SW 1271 (cell line): ENCODE measurements at regions not wholly inside any gene's neighbourhood (a gene's known extent, or its start where the extent isn't known, plus 50 kb on each side); places are given as distances from the start of the nearest gene placed in this dataset.

ENCODE experiments used
- DNase-seq, 2 experiments: peaks; one replicate each; lab custom pipeline; 2025; lab: John Stamatoyannopoulos, UW

DNA sequence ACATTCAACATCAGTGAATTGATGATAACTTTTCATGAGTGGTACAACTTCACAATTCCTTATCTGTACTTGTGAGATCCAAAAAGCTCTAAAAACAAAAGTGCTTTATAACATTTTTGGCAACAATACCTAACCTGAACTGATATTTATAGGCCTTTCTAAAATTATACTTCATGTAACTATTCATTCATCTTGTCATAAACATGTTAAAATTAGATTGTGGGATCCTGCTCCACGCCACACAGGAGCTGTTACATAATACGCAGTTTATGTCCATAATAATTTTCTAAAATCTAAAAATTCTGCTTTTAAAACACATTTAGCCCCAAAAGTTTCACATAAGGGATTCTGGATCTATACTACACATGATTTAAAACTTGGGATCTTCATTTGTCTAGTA is 908.5 kb upstream of the CHAC2 start:
- no peak for DNase-seq

GRCh38 chr2:52857722-52858121 is 909.9 kb upstream of the CHAC2 start:
- no peak for DNase-seq

GRCh38 chr2:52852006-52852405 is 915.6 kb upstream of the CHAC2 start:
- no peak for DNase-seq

- no peak for DNase-seq
Measured at GRCh38 chr2:52844701-52845423, 922.7 kb upstream of the CHAC2 start.

- no peak for DNase-seq
Measured at GRCh38 chr2:52835909-52836308, 931.7 kb upstream of the CHAC2 start.

DNA sequence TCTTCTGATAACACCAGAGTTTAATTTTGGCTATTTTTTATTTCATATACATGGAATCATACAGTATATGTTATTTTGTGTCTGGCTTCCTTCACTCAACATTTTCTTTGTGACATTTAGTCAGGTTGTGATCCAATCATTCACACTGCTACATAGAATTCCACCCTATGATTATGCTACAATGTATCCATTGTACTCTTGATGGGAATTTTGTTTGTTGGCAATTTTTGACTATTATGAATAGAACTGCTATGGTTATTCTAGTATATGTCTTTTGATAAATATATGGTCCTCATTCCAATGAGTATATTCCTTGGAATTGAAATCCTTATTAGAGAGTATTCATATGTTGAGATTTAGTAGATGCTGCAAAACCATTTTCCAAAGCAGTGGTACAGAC is 936.4 kb upstream of the CHAC2 start:
- DNase-seq, result no peak

DNA sequence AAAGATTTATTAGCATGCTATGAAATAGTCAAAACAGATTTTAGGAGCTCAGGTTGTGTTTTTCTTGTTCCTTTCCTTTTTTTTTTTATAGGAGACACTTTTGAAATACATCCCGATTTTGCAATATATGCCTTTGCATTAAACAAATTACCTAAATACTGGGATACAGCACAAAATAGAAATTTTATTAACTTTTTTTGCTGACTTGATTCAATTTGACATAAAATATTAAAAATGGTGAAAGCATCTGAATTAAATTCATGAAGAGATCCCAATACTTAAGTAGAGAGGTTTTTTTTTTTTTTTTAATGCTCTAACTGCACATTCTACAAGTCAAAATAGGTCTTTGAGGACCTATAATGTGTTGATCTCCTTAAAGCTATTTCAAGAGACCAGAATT is 939.5 kb upstream of the CHAC2 start:
- DNase-seq, result no peak

DNA sequence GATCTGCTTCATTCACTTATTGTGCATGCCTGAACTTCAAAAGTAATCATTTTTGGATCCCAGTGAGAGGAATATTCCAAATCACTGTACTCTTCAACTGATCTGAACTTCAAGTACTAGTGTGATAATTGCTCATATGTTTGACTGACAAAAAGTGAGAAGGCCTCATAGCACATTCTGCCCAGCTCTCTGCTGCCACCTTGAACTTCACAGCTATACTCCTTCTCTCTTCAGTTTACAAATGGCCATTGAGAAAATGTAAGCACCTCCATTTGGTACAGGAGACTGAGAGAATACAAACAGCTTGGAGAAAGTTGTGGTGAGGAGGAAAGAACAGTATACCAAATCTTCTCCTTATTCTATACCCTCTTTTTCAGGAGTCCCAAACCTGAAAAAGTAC is 946.0 kb upstream of the CHAC2 start:
- DNase-seq, result peak in 1 of 2 experiments; percentile 18

GRCh38 chr2:52818958-52819357 is 948.6 kb upstream of the CHAC2 start:
- DNase-seq, result no peak

GRCh38 chr2:52810460-52810859 is 957.1 kb upstream of the CHAC2 start:
- peak in 1 of 2 experiments; percentile 54 for DNase-seq

- DNase-seq, result no peak
Measured at GRCh38 chr2:52805901-52806410, 961.6 kb upstream of the CHAC2 start.

- no peak for DNase-seq
Measured at GRCh38 chr2:52794581-52794980, 973.0 kb upstream of the CHAC2 start.

DNA sequence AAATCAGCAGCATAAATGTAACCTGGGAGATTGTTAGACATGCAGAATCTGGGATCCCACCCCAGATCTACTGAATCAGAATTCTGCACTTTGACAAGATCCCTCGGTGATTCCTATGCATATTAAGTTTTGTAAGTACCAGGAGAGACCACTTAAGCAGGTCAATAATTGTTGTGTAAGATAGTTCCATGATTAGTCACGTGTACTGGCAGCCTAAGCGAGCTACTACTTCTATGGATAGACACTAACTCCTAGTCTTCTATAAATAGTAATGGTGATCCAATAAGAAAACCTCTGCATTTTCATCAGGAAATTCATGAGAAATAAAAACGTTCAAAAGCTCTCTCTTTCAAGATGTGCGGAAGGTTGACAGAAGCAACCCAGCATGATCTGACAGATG is 988.2 kb upstream of the CHAC2 start:
- DNase-seq, result no peak

DNA sequence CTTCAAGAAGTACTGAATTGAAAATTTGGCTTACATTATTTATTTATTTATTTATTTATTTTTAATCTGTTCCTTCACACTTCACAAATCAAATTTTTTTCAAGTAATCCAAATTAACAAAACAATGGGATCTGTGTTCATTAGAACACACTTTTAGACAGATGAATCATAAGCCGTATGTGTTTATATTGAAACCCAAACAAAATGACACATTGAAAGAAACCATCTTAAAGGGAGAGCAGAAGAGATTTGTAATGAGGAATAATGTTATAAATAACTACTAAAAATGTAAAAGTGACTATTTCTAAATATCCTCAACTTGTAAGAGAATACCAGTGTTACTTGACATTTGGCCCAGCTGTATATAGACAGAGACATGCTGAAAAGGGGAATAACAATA is 991.0 kb upstream of the CHAC2 start:
- DNase-seq, result no peak

DNA sequence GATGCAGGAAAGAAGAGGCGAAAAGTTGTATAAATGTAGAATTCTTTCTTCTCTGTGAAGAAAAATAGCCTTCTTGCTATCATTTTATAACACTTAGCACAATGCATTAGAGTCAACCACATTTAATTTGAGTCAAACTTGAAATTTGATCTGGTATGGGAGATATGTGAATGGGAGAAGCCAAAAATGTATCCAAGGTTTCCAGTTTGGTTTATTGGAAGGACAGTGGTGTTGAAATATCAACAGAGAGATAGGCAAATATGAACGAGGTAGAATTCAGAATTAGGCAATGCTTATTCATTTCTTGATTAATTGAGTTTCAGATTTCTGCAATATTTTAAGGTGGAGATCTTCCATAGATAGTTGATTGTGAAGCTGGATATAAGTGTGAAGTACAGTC is 991.9 kb upstream of the CHAC2 start:
- DNase-seq, result no peak

DNA sequence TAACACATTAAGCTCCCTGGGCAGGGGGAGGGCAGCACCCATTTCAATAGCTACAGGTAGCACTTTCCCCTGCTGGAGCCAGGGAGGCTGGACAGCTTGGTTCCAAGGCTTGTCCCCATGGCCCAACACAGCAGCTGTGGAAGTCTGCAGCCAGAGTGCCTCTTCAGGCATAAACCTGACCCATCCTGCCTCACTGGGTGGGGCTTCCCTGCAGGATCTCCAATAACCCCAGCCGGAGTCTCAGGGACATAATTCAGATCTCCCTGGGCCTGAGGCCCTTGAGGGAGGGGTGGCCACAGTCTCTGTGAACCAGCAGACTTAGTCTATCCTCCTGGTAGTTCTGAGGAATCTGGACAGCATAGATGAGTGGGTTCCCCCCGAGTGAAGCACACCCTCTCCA is 1001.9 kb upstream of the CHAC2 start:
- DNase-seq, result no peak

DNA sequence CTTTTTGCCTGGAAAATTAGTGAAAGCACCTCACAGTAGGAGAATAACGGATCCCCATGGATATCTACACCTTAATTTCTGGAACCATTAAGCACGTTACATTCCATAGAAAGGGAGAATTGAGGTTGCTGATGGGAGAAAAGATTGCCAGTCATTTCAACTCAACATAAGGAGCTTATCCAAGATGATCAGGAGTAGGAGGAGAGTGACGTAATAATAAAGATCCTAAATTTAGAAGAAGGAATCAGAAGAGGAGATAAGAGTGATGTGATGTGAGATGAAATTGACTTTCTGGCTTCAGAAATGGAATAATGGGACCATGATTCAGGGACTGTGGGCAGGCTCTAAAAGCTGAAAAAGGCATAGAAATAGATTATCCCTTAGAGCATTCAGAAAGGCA is 1017.8 kb upstream of the CHAC2 start:
- no peak for DNase-seq

DNA sequence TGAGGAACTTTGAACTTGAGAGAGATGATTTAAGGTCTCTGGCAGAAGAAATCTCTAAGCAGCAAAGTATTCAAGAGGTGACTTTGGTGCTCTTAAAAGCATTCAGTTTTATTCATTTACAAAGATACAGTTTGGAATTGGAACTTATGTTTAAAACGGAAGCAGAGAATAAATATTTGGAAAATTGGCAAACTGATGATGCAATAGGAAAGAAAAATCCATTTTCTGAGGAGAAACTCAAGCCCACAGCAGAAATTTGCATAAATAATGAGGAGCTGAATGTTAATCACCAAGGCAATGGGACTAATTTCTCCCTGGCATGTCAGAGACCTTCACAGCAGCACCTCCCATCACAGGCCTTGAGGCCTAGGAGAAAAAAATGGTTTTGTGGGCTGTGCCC is 1022.5 kb upstream of the CHAC2 start:
- DNase-seq, result no peak

DNA sequence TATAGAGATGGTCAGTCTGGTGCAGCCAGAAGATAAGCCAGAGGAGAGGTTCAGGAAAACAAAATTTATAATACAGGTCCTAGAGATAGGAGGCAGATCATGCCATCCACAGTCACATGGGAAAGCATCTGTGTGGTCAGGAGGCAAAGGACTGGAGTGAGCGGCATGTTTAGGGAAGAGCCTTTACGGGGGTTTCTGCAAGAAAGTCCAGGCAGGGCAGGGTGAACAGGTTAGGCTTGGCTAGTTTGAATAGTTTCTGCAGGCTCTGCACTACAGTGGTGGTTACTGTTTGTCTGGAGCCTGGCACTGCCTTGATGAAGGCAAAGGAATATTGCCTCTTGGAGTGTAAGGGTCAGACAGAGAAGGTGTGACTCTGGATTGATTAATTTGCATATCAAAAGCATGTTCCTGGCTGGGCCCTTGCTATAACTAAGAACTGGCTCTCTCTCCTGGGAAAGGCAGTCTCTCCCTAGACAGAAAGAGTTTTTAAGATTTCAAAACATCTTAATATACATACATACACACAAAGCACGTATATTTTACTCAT is 1034.7 kb upstream of the CHAC2 start:
- no peak for DNase-seq

DNA sequence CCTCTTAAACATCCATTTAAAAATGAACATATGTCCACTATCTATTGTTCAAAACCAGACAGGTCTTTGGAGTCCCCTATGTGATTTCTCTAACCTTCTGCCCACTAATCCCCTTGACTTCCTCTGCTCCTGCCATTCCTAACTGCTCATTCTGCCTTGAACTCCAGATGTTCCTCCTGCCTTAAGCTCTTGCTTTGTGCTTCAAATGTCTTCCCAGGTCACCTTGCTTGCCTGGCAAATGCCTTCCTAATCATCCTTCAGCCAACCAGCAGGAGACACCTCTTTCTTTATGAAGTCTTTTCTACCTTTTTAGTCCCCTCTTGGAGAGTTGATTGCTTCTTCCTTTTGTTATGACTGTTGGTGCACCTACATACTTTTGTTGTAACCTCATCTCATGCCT is 1043.0 kb upstream of the CHAC2 start:
- no peak for DNase-seq

DNA sequence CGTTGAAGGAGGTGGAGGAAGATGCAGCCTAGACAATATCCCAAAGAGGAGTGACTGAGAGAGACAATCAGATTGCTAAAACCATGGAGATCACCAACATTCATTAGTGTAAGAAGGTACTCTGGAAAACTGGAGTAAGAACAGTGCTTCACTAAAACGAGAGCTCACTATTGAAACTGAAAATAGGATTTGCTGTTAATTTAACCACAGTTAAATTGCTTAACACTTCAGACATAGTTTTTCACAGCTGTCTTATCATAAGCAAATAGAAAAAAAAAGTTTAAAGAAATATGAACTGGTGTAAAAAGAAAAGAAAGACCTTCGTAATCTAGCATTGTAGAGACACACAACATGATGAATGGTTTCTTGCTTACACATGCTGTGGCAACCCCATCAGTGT is 1049.8 kb upstream of the CHAC2 start:
- no peak for DNase-seq

GRCh38 chr2:52710810-52711618 is 1056.6 kb upstream of the CHAC2 start:
- no peak for DNase-seq

DNA sequence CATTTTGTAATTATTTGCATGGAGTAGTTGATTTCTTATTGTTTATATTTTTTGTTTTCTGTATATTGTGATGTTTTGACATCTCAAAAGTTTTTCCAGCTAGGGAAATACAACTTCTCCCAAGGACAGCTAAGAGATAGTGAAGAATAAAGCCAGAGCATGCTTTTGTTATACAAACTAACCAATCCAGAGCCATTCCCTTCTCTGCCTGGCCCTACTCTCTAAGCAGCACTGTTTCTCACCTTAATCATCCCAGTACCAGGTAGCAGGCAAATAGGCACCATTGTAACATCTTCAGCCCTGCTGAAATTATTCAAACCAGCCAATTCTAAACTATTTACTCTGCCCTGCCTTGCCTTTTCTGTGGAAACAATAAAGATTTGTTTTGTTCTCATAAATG is 1063.4 kb upstream of the CHAC2 start:
- DNase-seq, result no peak
